Thoracic aorta (tissue), 2 donors: ENCODE measurements at regions not wholly inside any gene's neighbourhood (a gene's known extent, or its start where the extent isn't known, plus 50 kb on each side); places are given as distances from the start of the nearest gene placed in this dataset.

Experiments
- ATAC-seq: fragments of 150-250 bp; one replicate; pipeline ENCODE4 v1.8.0; 2017; ENCODE audit warnings: low read depth; ENCODE audit not compliant: insufficient number of reproducible peaks, low FRiP score
- DNase-seq: peaks from one replicate; pipeline ENCODE4 v3.0.0-alpha.2; 2020; ENCODE audit warnings: low spot score
- H3K27ac ChIP-seq, 2 donors: fragments of 200-600 bp; sonication (generic); 1 replicate in 1 of 2; 2 replicates in 1 of 2; pipeline ENCODE4 v1.5.1; 2016; ENCODE audit warnings: mild to moderate bottlenecking in 2 of 2, moderate library complexity in 2 of 2
- H3K27me3 ChIP-seq: fragments of 200-600 bp; sonication (generic); replicated peaks from 2 replicates; pipeline ENCODE4 v1.6.0; 2016; ENCODE audit warnings: mild to moderate bottlenecking; ENCODE audit not compliant: insufficient read depth
- H3K36me3 ChIP-seq: fragments of 200-600 bp; sonication (generic); one replicate; pipeline ENCODE4 v1.5.1; 2016
- H3K4me1 ChIP-seq, 2 donors: fragments of 200-600 bp; sonication (generic); 1 replicate in 1 of 2; 2 replicates in 1 of 2; pipeline versions ENCODE4 v1.5.1 to v1.6.0; 2016; ENCODE audit warnings: low read depth in 2 of 2, mild to moderate bottlenecking in 1 of 2; ENCODE audit not compliant: control insufficient read depth in 1 of 2
- H3K4me3 ChIP-seq: fragments of 200-600 bp; sonication (generic); 2 replicates; pipeline ENCODE4 v1.5.1; 2016; ENCODE audit warnings: mild to moderate bottlenecking
- H3K9me3 ChIP-seq: fragments of 200-600 bp; sonication (generic); 2 replicates; pipeline ENCODE4 v1.5.1; 2016
- CTCF ChIP-seq: fragments of 200-600 bp; sonication (generic); IDR thresholded peaks from one replicate; pipeline ENCODE4 v1.5.1; 2019; ENCODE audit warnings: antibody characterized with exemption

DNA sequence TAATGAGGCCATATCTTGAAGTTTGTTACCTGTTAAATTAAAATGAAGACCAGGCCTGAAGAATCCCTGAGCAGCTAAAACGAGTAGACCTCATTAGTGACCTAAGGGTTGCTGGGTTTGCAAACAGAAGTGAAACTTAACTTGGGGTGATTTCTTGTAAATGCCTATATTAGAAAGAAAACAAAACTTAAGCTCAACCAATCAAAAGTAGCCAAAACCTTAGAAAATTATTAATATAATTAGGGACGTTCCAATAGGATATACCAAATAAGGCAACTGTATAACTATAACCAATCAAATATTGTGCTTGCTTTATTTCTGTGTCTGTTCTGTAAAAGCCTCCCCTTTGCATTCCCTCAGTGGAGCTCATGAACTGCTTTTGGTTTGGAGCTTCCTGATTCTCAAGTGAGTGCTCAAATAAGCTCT, 137.9 kb upstream of the VRK2 start:
- no peaks in the 10 kb centered on the region for H3K9me3 ChIP-seq
- H3K4me1 ChIP-seq, result no peaks in the 10 kb centered on the region
- no peak for DNase-seq
- no peak overlapping the region for H3K27ac ChIP-seq
- H3K36me3 ChIP-seq, result no peaks in the 10 kb centered on the region
- H3K27me3 ChIP-seq, result no peaks in the 10 kb centered on the region
- TF ChIP-seq CTCF, result no peak
- no peak overlapping the region for H3K4me3 ChIP-seq
- ATAC-seq, result no peak

- H3K4me3 ChIP-seq, result no peak overlapping the region
- no peaks in the 10 kb centered on the region for H3K9me3 ChIP-seq
- H3K27ac ChIP-seq, result no peak overlapping the region
- DNase-seq (no peak), ATAC-seq (no peak)
- H3K27me3 ChIP-seq, result no peaks in the 10 kb centered on the region
- no peaks in the 10 kb centered on the region for H3K36me3 ChIP-seq
- no peaks in the 10 kb centered on the region for H3K4me1 ChIP-seq
- no peak for TF ChIP-seq CTCF
These were observed 128.5 kb upstream of the VRK2 start for GRCh38 chr2:57918126-57918525.

GRCh38 chr2:57920342-57920939, 126.2 kb upstream of the VRK2 start:
- DNase-seq, result no peak
- Histone ChIP-seq H3K4me1 (no peaks in the 10 kb centered on the region), H3K9me3 (no peaks in the 10 kb centered on the region), H3K27me3 (no peaks in the 10 kb centered on the region), H3K27ac (no peak overlapping the region), H3K4me3 (no peak overlapping the region), H3K36me3 (no peaks in the 10 kb centered on the region)
- no peak for ATAC-seq
- no peak for TF ChIP-seq CTCF

DNA sequence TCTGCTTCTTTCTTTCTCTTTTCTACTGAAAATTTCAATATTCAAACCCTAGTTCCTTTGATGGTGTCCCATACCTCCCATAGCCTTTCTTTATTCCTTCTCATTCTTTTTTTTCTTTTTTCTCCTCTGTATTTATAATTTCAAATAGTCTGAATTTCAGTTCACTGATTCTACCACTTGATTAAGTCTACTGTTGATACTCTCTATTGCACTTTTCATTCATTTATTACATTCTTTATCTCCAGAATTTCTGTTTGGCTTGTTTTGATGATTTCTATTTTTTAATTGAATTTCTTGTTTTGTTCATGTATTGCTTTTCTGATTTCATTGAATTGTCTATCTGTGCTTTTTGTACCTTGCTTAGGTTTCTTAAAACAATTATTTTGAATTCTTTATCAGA, 111.9 kb upstream of the VRK2 start:
- no peak for TF ChIP-seq CTCF
- no peak for ATAC-seq
- Histone ChIP-seq H3K4me3 (no peak overlapping the region), H3K27me3 (no peaks in the 10 kb centered on the region), H3K36me3 (no peaks in the 10 kb centered on the region), H3K27ac (no peak overlapping the region), H3K4me1 (no peaks in the 10 kb centered on the region), H3K9me3 (peaks cover 15% of the 10 kb centered on the region)
- no peak for DNase-seq

DNA sequence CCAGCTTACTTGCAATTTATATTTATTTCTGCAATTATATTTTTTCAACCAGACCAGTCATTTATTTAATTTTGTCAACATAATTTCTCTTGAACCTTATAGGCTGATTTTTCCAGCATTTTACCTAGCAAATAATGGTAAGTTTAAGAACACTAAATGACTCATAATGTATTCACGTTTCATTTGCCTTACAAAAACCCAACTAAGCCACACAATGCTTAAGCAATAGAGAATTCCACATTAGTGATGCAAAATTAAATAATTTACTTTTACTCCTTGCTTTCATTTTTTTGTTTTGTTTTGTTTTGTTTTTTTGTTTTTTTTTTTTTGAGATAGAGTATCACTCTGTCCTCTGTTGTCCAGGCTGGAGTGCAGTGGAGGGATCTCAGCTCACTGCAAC, 110.4 kb upstream of the VRK2 start:
- no peaks in the 10 kb centered on the region for H3K27me3 ChIP-seq
- no peaks in the 10 kb centered on the region for H3K36me3 ChIP-seq
- H3K9me3 ChIP-seq, result peaks cover 15% of the 10 kb centered on the region
- TF ChIP-seq CTCF, result no peak
- no peaks in the 10 kb centered on the region for H3K4me1 ChIP-seq
- ATAC-seq (no peak), DNase-seq (no peak)
- H3K4me3 ChIP-seq, result no peak overlapping the region
- H3K27ac ChIP-seq, result no peak overlapping the region
